K562 (cell line): ENCODE measurements at regions not wholly inside any gene's neighbourhood (a gene's known extent, or its start where the extent isn't known, plus 50 kb on each side); places are given as distances from the start of the nearest gene placed in this dataset.

ENCODE experiments used
- CREB3 ChIP-seq: fragments of 450-650 bp; conservative IDR thresholded peaks from 2 replicates; pipeline ENCODE4 v1.6.1; 2016; ENCODE audit warnings: missing genetic modification characterization, low read depth, mild to moderate bottlenecking, missing compliant biosample characterization, moderate library complexity
- DMBX1 ChIP-seq: fragments of 250-450 bp; sonication (Bioruptor Pico); IDR thresholded peaks from 2 replicates; pipeline ENCODE4 v1.8.0; 2022; ENCODE audit warnings: inconsistent platforms, mild to moderate bottlenecking, moderate library complexity, borderline replicate concordance
- KLF13 ChIP-seq: fragments of 450-650 bp; IDR thresholded peaks from 2 replicates; pipeline ENCODE4 v1.6.1; 2016; ENCODE audit warnings: missing genetic modification characterization, low read depth, mild to moderate bottlenecking, missing compliant biosample characterization, moderate library complexity, borderline replicate concordance
- MGA ChIP-seq: fragments of 450-650 bp; IDR thresholded peaks from 2 replicates; pipeline ENCODE4 v1.6.1; 2016; ENCODE audit warnings: mild to moderate bottlenecking, moderate library complexity
- MNT ChIP-seq, 2 experiments: fragments of 450-650 bp; conservative IDR thresholded peaks; 2 replicates each; pipeline ENCODE4 v1.6.1; 2017; ENCODE audit warnings: mild to moderate bottlenecking in 2 of 2, moderate library complexity in 2 of 2
- POLR2A ChIP-seq: fragments of 450-650 bp; conservative IDR thresholded peaks from 2 replicates; pipeline ENCODE4 v1.6.1; 2016
- RHOXF2B ChIP-seq: fragments of 250-450 bp; sonication (Bioruptor Pico); conservative IDR thresholded peaks from 2 replicates; pipeline ENCODE4 v1.5.1; 2021
- SMAD4 ChIP-seq: fragments of 250-450 bp; sonication (Bioruptor Pico); conservative IDR thresholded peaks from 2 replicates; pipeline ENCODE4 v1.8.0; 2021; ENCODE audit warnings: inconsistent platforms, mild to moderate bottlenecking, moderate library complexity
- TCF3 ChIP-seq: sonication (generic); formaldehyde crosslinking; IDR thresholded peaks from 2 replicates; pipeline ENCODE4 v1.4.0; 2020; ENCODE audit warnings: mild to moderate bottlenecking, missing genetic modification reagents
- XRCC3 ChIP-seq: fragments of 450-650 bp; IDR thresholded peaks from 2 replicates; pipeline ENCODE4 v1.6.1; 2017; ENCODE audit warnings: mild to moderate bottlenecking, moderate library complexity
- YY1 ChIP-seq, 3 experiments: IDR thresholded peaks; 2 replicates each; pipeline ENCODE4 v1.6.1; 2011; ENCODE audit warnings: low read length in 2 of 3, mild to moderate bottlenecking in 2 of 3, moderate library complexity in 2 of 3, borderline replicate concordance in 1 of 3, control low read depth in 1 of 3, low read depth in 1 of 3; ENCODE audit not compliant: insufficient read depth in 3 of 3, insufficient replicate concordance in 2 of 3, control insufficient read depth in 1 of 3, insufficient read length in 1 of 3; ENCODE audit errors: extremely low read depth in 1 of 3

- TF ChIP-seq CREB3 (tag) (peak; percentile 40; the same call in 1 of the 2 replicates), KLF13 (tag) (no peak), RHOXF2B (CRISPR knock-in tag) (no peak), XRCC3 (no peak), DMBX1 (CRISPR knock-in tag) (peak; percentile 53; the same call in 1 of the 2 replicates), MNT (conservative IDR thresholded peaks at IDR 0.05) (peak in 1 of 2 experiments; percentile 44; a peak in 2 of 4 replicates), YY1 (IDR thresholded peaks at IDR 0.05; ENCODE audit: borderline replicate concordance in 1 of 3, control insufficient read depth in 1 of 3, extremely low read depth in 1 of 3, insufficient read depth in 3 of 3, insufficient read length in 1 of 3, insufficient replicate concordance in 2 of 3, low read depth in 1 of 3, low read length in 2 of 3) (no peak), POLR2A (0 out of 2 replicates have a peak, but pooled peaks have one; percentile 28), SMAD4 (CRISPR knock-in tag) (peak; percentile 81), TCF3 (CRISPR knock-in tag) (peak; percentile 77), MGA (peak; percentile 62)
Observed at GRCh38 chr12:14284184-14284722, 81.2 kb upstream of the ATF7IP start (continued).
